ENCODE measurements at regions not wholly inside any gene's neighbourhood (a gene's known extent, or its start where the extent isn't known, plus 50 kb on each side); places are given as distances from the start of the nearest gene placed in this dataset.

DNA sequence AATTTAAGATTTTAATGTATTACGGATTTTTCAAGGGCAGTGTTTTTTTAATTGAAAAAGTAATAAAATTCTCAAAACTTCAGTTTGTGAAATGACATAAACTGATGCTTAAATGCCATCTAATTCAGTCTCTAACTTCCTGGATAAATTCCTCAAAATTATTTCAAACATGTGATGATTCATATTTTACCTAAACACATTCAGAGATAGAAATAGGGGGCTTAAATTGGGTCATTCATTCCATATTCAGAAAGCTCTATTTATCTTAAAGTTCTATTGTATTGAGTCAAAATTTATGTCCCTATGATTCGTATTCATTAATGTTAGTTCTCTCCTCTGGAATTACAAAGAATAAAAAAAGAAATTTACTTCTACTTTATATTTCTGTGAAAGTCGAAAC, 713.6 kb upstream of the CHRM3 start:
- Histone ChIP-seq H3K36me3 (no peaks in the 10 kb centered on the region), H3K27me3 (ENCODE audit: low read depth) (no peaks in the 10 kb centered on the region), H3K4me1 (no peaks in the 10 kb centered on the region), H3K9me3 (no peaks in the 10 kb centered on the region), H3K4me3 (no peak overlapping the region), H3K27ac (no peak overlapping the region)
- DNase-seq: no peak
- intact Hi-C loops (cut with DNase I): no loop called here
- TF ChIP-seq, protein P1, sequence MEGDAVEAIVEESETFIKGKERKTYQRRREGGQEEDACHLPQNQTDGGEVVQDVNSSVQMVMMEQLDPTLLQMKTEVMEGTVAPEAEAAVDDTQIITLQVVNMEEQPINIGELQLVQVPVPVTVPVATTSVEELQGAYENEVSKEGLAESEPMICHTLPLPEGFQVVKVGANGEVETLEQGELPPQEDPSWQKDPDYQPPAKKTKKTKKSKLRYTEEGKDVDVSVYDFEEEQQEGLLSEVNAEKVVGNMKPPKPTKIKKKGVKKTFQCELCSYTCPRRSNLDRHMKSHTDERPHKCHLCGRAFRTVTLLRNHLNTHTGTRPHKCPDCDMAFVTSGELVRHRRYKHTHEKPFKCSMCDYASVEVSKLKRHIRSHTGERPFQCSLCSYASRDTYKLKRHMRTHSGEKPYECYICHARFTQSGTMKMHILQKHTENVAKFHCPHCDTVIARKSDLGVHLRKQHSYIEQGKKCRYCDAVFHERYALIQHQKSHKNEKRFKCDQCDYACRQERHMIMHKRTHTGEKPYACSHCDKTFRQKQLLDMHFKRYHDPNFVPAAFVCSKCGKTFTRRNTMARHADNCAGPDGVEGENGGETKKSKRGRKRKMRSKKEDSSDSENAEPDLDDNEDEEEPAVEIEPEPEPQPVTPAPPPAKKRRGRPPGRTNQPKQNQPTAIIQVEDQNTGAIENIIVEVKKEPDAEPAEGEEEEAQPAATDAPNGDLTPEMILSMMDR (IDR thresholded peaks at IDR 0.05): no peak
- no peak for ATAC-seq

DNA sequence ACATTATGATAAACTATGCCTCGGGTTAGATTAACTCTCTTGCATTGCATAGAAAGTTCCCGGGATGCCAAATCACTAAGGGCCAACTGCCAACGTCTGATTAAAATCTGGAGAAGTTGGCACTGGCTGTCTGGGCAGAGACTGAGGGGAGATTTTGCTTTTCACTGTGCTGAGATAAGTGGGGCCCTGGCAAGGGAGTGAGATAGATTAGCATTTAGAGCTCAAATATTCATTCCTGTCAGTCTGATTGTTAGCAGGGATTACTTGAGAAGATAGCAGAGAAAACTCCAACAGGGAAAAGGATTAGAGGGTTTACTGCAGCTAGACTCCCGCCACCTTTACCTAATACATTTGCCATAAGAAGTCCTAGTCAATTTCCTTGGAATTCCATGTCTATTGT, 714.1 kb upstream of the CHRM3 start:
- intact Hi-C loops (cut with DNase I): no loop called here
- Histone ChIP-seq H3K27me3 (ENCODE audit: low read depth) (no peaks in the 10 kb centered on the region), H3K4me1 (no peaks in the 10 kb centered on the region), H3K9me3 (no peaks in the 10 kb centered on the region), H3K4me3 (no peak overlapping the region), H3K27ac (no peak overlapping the region), H3K36me3 (no peaks in the 10 kb centered on the region)
- ATAC-seq: no peak
- no peak for DNase-seq
- TF ChIP-seq, protein P1 (IDR thresholded peaks at IDR 0.05): no peak

DNA sequence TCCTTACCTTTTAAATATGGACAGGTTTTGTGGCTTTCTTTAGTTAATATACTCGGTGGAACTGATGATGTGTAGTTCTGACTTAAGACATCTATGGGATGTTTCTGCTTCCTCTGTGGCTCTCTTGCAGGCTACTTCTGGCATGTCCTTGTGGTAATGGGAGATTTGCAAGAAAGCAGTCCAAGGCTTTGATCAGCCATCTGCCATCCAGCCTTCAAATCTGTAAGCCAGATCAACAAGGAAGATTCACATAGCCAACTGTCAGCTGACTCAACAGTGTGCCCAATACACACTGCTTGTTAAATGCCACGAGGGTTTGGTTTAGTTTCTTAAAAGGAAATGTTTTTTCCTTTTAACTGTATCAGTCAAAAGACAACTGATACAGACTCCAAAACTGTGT, 722.2 kb upstream of the CHRM3 start:
- no peaks in the 10 kb centered on the region for H3K27me3 ChIP-seq (ENCODE audit: low read depth)
- no peak overlapping the region for H3K27ac ChIP-seq
- no peaks in the 10 kb centered on the region for H3K36me3 ChIP-seq
- ATAC-seq (no peak), DNase-seq (no peak)
- TF ChIP-seq, protein P1 (IDR thresholded peaks at IDR 0.05): no peak
- no peaks in the 10 kb centered on the region for H3K4me1 ChIP-seq
- no peak overlapping the region for H3K4me3 ChIP-seq
- no peaks in the 10 kb centered on the region for H3K9me3 ChIP-seq
- intact Hi-C loops (cut with DNase I): no loop called here

DNA sequence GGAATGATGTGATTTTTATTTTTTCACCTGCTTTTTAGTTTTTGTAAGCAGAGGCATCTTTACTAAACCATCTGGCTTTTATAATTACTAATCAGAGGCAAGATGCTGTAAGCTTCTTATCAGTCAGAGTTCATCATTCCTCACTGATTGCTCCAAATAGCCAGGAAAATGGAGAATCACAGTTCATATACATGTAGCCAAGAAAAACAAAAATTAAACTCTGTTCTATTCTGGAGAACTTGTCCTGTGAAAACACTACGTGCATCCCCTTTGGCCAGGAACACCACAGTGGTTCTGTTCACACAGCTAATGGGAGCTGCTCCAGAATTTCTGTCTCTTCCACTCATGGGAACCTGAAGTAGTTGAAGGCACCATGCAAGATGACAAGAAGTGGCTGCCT, 725.5 kb upstream of the CHRM3 start:
- no peaks in the 10 kb centered on the region for H3K4me1 ChIP-seq
- ATAC-seq (no peak), DNase-seq (no peak)
- intact Hi-C loops (cut with DNase I): no loop called here
- H3K27me3 ChIP-seq (ENCODE audit: low read depth): no peaks in the 10 kb centered on the region
- H3K4me3 ChIP-seq: no peak overlapping the region
- H3K9me3 ChIP-seq: no peaks in the 10 kb centered on the region
- TF ChIP-seq, protein P1 (IDR thresholded peaks at IDR 0.05): no peak
- H3K36me3 ChIP-seq: no peaks in the 10 kb centered on the region
- no peak overlapping the region for H3K27ac ChIP-seq

DNA sequence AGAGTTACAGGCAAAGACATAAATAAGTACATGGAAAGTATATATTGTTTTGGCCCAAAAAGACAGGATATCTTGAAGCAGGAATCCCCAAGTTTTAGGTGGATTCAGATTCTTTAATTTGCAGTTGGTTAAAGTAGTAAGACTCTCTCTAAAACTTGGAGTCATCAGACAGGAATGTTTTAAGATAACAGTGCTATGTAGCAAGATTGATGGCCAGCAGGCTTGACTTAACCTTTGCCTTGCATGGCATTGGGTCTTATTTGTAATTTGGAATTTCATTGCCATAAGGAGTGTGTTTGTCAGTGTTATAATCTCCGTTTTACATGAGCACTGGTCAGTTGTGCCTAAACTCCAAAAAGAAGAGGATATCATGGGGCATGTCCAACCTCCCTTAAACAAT, 727.6 kb upstream of the CHRM3 start:
- no peaks in the 10 kb centered on the region for H3K9me3 ChIP-seq
- H3K4me3 ChIP-seq: no peak overlapping the region
- TF ChIP-seq, protein P1 (IDR thresholded peaks at IDR 0.05): no peak
- intact Hi-C loops (cut with DNase I): no loop called here
- no peak overlapping the region for H3K27ac ChIP-seq
- H3K27me3 ChIP-seq (ENCODE audit: low read depth): no peaks in the 10 kb centered on the region
- H3K36me3 ChIP-seq: no peaks in the 10 kb centered on the region
- DNase-seq (no peak), ATAC-seq (no peak)
- H3K4me1 ChIP-seq: no peaks in the 10 kb centered on the region

Data from lower lobe of right lung (tissue), 2 donors.